ENCODE measurements at regions not wholly inside any gene's neighbourhood (a gene's known extent, or its start where the extent isn't known, plus 50 kb on each side); places are given as distances from the start of the nearest gene placed in this dataset.
"Not testable (repeated sequence)": the region's sequence is repeated elsewhere in the genome, so short reads cannot be mapped to it uniquely, and the experiment has no call there.

GRCh38 chrX:149420566-149420965 is 84.5 kb downstream of the IDS start:
- not testable (repeated sequence) for DNase-seq (ENCODE audit: low spot score)

- no peak for DNase-seq (ENCODE audit: low spot score)
These were observed 107.1 kb downstream of the IDS start for GRCh38 chrX:149398027-149398426.

- DNase-seq (ENCODE audit: low spot score), result no peak
These were observed 112.2 kb downstream of the IDS start for GRCh38 chrX:149392921-149393320.

- DNase-seq (ENCODE audit: low spot score), result no peak
These were observed 121.3 kb downstream of the IDS start for GRCh38 chrX:149383852-149384251.

- no peak for DNase-seq (ENCODE audit: low spot score)
These were observed 130.4 kb downstream of the IDS start for GRCh38 chrX:149374751-149375150.

- DNase-seq (ENCODE audit: low spot score), result no peak
These were observed 132.2 kb downstream of the IDS start for GRCh38 chrX:149372866-149373265.

GRCh38 chrX:149371986-149372385 is 133.1 kb downstream of the IDS start:
- DNase-seq (ENCODE audit: low spot score), result no peak

- DNase-seq (ENCODE audit: low spot score), result no peak
These were observed 135.0 kb downstream of the IDS start for GRCh38 chrX:149370097-149370496.

- no peak for DNase-seq (ENCODE audit: low spot score)
These were observed 139.6 kb downstream of the IDS start for GRCh38 chrX:149365552-149365951.

- no peak for DNase-seq (ENCODE audit: low spot score)
These were observed 140.0 kb downstream of the IDS start for GRCh38 chrX:149365061-149365460.

- DNase-seq (ENCODE audit: low spot score), result no peak
These were observed 141.1 kb downstream of the IDS start for GRCh38 chrX:149363965-149364364.

- DNase-seq (ENCODE audit: low spot score), result peak; percentile 12
These were observed 158.8 kb downstream of the IDS start for GRCh38 chrX:149346306-149346705.

GRCh38 chrX:149322316-149322715 is 182.8 kb downstream of the IDS start:
- DNase-seq (ENCODE audit: low spot score), result no peak

GRCh38 chrX:149313871-149314371 is 191.2 kb downstream of the IDS start:
- DNase-seq (ENCODE audit: low spot score), result peak; percentile 17

GRCh38 chrX:149312988-149313387 is 192.1 kb downstream of the IDS start:
- DNase-seq (ENCODE audit: low spot score), result no peak

- no peak for DNase-seq (ENCODE audit: low spot score)
These were observed 193.0 kb downstream of the IDS start for GRCh38 chrX:149312097-149312496.

GRCh38 chrX:149302705-149303104 is 202.4 kb downstream of the IDS start:
- DNase-seq (ENCODE audit: low spot score), result no peak

GRCh38 chrX:149298111-149298510 is 207.0 kb downstream of the IDS start:
- DNase-seq (ENCODE audit: low spot score), result no peak

GRCh38 chrX:149296092-149296491 is 209.0 kb downstream of the IDS start:
- DNase-seq (ENCODE audit: low spot score), result no peak

- DNase-seq (ENCODE audit: low spot score), result peak; percentile 33
These were observed 218.2 kb downstream of the IDS start for GRCh38 chrX:149286940-149287349.

GRCh38 chrX:149284616-149285015 is 220.5 kb downstream of the IDS start:
- DNase-seq (ENCODE audit: low spot score), result no peak

GRCh38 chrX:149283853-149284252 is 221.3 kb downstream of the IDS start:
- no peak for DNase-seq (ENCODE audit: low spot score)

- DNase-seq (ENCODE audit: low spot score), result no peak
These were observed 222.2 kb downstream of the IDS start for GRCh38 chrX:149282909-149283308.

GRCh38 chrX:149280011-149280410 is 225.1 kb downstream of the IDS start:
- no peak for DNase-seq (ENCODE audit: low spot score)

- no peak for DNase-seq (ENCODE audit: low spot score)
These were observed 229.3 kb downstream of the IDS start for GRCh38 chrX:149275836-149276235.
